Dermis microvascular lymphatic vessel endothelial cell (primary cell): ENCODE measurements at regions not wholly inside any gene's neighbourhood (a gene's known extent, or its start where the extent isn't known, plus 50 kb on each side); places are given as distances from the start of the nearest gene placed in this dataset.
"Not testable (repeated sequence)": the region's sequence is repeated elsewhere in the genome, so short reads cannot be mapped to it uniquely, and the experiment has no call there.

Experiments used
- DNase-seq, 2 donors: peaks; one replicate each; pipeline versions ENCODE4 v3.0.0 to v3.0.0-alpha.2; 2010; ENCODE audit warnings: low read depth in 2 of 2

DNA sequence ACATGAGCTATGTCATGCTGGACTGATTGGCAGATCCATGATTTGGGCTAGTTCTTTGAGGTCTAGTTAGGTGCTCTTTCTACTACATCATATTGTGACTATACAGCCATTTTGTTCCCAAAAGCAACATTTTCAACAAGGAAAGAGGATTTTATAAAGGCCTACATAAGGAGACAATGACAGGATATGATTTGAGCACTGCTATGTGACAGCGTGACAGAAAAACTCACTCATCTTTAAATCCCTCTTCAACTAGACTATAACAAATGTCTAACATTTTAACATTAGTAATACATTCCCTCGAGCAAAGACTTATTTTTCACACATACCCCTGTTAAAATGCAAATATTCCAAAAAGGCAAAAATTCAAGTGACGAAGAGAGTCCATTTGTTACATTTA lies 209.6 kb upstream of the CHST9 start:
- no peak for DNase-seq

DNA sequence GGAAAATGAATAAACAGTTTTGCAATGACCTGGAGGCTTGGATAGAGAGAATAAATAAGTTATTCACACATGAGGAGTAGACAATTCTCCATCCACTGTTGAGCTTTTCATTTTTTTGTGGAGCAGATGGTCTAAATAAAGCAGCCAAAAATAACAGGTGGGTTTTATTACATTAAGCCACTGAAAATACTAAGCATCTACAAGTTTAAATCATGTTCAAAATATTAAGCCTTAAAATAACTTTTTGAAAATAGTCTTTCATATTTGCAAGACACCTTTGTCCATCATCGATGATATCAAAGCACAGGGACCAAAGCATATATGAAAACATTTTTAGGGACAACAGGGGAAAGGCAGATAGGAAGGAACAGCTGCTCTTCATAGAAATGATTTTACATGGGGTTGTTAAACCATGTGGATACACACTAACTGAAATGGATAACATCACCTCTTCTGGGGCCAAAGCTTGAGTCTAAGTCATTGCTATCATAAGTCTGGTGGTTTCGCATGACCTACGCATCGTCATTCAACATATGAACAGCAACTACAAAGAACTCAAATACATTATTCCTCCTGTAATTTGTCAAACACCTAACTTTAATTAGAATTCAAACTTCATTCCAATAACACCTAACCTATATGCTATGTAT lies 197.6 kb upstream of the CHST9 start:
- no peak for DNase-seq

DNA sequence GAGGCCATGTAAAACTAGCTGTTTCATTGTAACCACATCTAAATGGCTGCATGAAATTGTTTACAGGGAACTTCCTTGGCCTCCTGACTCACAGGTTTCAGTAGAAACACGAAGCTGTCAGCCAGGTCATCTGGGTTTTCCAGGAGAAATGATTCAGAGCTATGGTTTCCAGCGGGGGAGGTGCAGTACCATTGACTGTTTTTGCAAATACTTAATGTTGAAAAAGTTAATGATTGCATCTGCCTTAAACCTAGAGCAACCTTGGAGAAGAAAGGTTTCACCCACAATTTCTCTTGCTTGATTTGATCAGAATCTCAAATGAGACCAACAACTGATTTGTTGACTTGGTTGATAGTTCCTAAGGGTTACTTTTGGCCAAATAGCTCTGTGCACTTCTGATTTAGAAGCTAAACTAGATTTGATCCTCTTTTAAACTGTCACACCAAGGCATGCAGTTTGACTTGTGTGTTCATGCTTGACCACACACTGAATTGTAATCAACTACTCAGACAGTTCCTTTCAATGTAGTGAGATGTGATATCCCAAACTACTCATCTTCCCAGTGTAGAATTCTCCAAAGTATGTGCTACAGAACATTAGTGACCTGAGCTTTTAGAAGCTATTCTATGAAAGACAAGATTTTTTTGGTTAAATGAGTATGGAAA lies 193.5 kb upstream of the CHST9 start:
- DNase-seq: peak in 1 of 2 donors; percentile 57

DNA sequence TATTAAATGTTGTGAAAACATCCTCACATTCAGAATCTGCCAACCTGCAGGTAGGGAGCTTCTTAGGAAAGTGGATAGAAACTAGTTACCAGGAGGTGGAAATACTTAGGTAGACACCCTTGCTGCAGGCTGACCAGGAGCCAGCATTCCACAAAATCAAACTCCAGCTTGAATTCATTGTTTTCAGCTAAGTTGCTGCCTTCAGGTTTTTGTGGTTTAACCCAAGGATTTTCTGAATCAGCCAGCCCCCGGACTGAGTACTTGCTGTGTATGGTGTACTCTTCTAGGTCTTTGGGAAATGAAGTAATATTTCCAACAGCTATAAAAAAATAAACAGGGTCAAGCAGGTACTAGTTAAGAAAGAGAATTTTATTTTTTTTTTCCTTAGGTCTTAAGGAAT lies 192.1 kb upstream of the CHST9 start:
- peak in 1 of 2 donors; percentile 2 for DNase-seq

DNA sequence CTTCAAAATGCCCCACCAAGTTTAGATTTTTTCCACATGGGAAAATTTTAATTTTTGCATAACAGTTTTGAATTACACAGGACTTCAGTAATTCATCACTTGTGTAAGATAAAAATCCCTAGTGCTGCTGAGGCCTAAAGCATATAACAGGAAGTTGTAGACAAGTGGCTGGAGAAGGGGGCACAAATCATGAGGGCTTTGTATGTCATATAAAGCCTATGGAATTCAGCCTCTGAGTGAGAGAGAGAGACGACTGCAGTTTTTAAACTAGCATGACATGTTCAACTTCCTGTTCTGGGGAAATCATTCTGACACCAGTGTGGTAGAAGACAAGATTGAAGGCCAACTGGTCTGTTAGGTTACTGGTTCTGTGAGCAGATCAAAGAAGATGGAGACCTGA lies 187.3 kb upstream of the CHST9 start:
- DNase-seq: no peak

DNA sequence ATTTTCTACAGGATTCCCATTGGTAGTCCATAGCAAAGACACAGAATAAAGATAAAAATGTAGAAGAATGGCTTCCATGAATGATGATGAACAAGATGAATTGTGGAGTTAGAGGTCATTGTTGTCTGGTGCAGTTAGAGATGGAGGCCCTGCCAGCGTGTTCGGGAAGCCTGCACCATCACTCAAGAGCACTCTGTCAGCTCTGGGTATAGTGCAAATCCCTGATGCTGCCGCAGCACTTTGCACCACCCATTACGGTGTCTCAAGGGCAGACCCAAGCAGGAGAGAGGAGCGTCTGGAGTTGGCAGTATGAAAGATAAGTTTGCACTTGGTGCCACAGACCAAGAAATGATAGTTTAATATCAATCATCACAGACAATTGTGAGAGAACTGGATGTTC lies 181.6 kb upstream of the CHST9 start:
- DNase-seq: no peak

DNA sequence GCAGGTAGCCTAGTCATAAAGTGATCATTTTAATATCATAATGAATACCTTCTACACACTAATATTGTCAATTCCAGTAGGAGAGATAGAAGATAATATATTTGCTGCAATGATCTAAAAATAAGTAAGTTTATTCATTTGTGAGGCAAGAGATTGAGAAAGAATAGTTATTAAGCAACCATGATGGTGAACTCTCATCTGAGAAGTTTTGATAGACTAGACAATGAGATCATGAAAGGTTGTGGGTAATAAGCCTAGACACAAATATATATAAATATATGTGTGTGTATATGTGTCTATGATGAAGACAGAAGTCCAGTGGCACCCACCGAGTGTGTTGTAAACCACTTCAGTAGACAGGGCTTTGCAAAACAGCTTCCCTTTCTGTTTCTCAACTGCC lies 181.0 kb upstream of the CHST9 start:
- DNase-seq: no peak

DNA sequence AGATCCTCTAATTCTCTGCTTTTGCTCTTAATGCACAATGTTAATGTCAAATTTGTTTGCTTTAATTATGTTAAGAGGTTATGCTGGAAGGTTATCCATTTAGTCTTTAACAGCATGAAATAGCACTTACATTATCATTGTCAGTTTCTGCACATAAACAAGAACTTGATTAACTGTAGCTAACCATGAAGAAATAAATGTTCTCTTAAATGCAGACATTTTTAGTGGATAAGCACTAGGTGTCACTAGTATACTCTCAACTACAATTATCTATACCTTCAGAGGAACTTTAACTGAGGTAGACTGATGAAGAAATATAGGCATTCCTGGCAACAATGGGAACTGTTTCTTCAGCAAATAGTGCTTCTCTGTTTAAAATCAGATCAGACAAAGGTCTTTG lies 178.8 kb upstream of the CHST9 start:
- peak in 1 of 2 donors; percentile 0 for DNase-seq

DNA sequence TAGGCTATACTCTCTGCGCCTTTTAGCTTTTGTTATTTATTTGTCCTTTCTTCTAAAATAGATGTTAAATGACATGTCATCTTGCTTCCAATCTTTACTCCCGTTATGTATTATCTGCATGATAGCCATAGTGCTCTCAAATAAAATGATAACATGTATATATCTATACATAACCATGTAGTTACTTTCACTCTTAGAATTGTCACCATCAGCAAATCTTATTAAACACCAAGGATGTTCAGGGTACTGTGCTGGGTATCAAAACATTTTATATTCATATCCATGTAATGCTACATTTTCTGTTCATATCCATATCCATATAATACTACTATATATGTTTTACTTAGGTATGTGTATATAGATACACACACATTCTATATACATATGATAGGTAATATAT lies 176.4 kb upstream of the CHST9 start:
- DNase-seq: no peak

DNA sequence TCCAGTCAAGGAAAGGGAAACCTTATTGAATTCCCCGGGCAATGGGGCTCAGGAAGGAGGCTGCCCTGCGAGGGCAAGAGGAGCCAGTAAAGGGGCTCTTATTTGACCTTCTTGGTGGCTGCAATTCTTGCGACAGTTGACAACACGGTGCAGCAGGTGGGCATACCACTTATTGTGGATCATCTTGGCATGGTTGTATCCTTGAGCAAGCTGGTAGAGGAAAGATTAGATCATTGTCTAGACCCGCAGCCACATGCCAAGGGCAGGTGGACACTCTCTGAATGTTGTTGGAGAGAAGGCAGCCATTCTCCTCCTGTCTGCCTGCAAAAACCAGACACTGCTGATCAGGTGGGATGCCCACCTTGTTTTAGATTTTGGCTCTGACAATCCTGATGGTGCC lies 170.2 kb upstream of the CHST9 start:
- DNase-seq: no peak

DNA sequence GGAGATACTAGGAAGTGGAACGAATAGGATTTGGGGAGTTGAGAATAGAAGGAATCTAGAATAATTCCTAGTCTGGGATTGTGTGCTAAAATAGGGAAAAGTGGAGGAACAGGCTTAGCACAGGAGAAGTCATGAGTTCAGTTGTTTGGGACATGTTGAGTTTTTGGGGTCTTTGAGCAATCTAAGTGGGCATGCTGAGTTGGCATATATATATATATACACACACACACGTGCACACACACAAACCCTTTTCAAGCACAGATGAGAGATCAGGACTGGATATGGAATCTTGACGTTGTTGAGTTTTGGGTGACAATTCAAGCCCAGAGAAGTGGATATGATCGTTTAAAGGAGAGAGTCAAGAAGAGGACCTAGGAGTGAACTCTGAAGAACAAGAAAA lies 168.2 kb upstream of the CHST9 start:
- DNase-seq: no peak

DNA sequence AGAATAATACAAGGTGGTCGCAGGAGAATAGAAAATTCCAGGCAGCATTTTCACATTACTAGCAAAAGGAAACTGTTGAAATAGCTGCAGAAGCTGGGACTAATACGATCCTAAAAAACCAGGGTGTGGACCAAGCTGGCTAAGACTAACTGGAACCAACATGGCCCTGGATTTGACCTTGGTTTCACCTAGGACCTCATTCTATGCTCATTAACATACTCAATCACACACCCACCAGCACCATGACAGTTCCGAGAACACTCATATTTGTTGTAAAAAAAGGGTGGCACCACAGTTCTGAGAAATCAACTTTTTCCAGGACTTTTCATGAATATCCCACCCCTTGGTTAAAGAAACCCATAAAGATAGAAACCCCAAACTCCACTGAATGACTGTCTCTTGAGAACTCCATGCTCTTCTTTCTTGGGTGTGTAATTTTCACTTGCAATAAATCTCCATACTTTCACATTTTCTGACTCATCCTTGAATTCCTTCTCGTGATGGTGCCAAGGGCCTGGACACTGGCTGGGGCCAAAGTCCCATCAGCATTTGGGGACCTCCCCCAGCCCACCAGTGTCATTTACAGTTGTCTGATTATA lies 164.3 kb upstream of the CHST9 start:
- no peak for DNase-seq

DNA sequence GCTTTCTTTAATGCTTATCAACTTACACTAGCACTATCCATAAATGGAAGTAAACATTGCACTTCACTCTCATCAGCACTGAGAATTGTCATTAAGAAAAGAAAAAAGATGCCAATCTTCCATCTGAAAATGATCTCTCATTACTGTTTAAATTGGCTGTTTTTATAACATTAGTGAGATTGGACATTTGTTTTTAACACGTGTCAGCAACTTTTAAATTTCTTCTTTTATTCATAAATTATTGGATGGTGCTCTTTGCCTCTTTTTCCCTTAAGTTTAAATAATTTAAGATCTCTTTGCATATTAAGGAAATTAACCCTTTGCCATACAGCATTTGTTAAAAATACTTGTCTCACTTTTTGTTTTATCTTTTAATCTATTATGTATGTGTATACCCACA lies 146.5 kb upstream of the CHST9 start:
- no peak for DNase-seq

DNA sequence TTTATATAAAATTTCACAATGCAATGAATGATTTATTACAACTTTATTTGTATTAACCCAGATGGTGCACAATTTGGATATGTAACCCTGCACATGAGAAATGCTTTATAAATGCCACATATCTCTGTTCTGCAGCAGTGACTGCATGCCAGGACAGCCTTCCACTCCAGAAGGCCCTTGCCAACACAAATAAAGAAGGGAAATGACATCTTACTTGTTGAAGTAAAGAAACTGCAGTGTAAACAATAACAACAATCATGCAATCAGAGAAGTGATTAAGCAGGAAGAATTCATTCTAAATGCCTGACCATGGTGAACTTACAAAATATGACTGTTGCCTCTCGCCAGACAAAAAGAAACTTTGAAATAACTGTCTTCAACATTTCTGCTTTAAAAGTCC lies 129.9 kb upstream of the CHST9 start:
- DNase-seq: peak in 1 of 2 donors; percentile 74

DNA sequence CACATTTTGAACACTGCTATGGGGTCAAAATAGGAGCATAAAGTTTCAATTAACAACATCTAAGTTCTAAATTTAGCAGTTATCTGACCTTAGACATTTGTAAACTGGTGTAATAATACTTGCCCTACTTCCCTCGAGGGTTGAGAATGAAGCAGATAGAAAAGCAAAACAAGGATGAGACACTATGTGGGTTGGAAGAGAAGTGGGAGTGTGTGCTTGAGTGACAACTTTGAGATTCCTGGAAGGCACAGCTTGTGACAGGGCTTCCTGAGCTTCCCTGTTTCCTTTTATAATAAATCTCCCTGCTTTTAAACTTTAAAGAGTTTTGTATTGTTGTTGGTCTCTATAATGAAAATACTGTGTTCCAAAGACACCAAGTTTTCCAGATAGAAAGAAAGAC lies 128.6 kb upstream of the CHST9 start:
- DNase-seq: no peak

DNA sequence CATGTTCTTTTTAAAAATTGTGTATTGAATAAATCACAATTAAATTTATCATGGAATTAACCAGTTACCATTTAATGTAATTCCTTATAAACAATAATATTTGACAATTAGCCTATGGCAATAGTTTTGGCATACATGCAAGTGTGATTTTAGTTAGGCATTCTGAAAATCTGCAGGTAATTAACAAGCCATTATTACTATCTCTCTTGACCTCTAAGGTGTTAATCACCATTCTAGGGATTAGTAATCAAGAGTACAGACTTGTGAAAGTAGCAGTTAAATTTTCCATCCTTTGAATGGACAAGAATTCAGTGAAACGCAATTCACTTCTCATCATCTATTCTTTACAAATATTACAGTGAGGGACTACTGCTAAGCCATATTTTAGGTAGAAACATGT lies 127.7 kb upstream of the CHST9 start:
- DNase-seq: no peak

DNA sequence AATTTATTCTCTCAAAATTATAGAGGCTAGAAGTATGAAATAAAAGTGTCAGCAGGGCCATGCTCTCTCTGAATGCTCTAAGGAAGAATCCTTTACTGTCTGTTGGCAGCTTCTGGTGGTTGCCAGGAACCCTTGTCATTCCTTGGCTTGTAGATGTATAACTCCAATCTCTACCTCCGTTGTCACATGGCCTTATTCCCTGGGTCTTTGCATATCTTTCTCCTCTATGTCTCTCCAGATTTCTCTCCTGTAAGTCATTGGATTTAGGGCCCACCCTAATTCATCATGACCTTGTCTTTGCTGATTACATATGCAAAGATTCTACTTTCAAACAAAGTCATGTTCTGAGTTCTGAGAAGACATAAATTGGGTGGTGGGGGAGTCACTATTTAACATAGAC lies 127.0 kb upstream of the CHST9 start:
- no peak for DNase-seq

DNA sequence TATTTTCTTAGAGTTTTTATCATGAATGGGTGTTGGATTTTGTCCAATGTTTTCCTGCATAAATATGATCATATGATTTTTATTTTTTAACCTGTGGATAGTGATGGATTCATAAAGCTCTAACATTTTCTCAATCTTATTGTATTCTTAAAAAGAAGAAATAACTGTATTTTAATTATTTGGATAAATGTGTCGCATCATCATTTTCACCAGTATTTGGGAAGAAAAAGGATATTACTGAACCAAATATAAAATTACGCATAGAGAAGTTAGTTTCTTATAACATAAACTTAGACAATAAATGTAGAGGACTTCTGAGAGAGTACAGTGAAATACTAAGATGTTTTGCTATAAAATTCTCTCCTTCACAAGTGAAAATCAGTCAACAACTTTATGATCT lies 126.0 kb upstream of the CHST9 start:
- DNase-seq: no peak

DNA sequence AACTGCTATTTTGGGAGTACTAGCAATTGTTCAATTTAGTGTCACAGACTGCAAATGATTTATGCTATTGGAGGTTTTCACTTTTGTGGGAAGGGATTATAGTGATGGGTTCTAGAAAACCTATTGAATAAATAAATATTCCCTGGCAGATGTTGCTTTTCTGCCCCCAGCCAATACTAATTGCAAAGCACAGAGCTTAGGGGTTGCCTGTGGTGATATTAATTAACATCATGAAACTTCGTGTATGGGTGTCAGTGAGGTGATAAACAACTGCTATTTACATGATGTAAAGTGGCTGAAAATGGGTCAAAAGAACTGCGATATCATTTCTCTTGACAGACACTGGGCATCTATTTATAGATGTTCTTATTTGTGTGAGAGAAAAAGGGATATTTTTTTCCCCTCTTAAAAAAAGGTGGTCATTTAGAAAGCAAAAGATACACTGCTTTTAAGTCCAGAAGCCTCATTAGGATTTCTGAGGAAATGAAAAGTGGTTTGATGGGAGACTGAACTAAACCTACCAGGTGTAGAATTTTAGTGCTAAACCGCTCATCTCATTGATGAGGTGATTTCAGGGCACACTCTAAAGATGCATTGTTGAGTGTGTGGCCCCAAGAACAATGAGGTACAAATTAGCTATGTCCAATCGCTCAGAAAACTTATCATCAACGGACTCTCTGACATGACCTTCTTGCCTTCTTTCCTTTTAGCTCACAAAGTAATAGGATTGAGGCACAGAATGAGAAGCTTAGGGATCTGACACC lies 116.7 kb upstream of the CHST9 start:
- DNase-seq: no peak

DNA sequence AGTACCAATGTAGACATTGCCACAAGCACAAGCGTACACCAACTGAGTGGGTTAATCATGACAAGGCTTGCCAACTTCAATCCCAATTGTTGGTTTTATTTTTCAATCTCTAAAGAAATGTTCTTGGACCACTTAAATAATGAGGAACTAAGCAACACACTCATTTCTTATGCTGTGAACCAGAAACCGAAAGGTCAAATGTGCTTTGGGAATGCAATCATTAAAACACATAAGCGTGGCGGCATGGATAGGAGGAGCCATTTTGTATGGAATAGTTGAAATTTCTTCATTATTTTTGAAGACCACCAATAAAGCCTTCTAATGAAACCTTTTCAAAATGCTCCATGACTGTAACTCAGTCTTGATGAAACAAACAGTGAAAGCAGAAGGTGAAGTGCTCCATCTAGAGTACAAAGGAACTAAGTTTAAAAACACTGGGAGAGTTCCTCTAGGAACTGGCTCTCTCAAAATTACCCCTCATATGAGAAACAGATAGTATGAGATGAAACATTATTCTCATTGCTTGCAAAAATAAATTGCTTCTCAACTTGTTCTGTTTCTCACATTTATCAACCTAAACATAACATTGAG lies 113.2 kb upstream of the CHST9 start:
- DNase-seq: peak in 1 of 2 donors; percentile 0

DNA sequence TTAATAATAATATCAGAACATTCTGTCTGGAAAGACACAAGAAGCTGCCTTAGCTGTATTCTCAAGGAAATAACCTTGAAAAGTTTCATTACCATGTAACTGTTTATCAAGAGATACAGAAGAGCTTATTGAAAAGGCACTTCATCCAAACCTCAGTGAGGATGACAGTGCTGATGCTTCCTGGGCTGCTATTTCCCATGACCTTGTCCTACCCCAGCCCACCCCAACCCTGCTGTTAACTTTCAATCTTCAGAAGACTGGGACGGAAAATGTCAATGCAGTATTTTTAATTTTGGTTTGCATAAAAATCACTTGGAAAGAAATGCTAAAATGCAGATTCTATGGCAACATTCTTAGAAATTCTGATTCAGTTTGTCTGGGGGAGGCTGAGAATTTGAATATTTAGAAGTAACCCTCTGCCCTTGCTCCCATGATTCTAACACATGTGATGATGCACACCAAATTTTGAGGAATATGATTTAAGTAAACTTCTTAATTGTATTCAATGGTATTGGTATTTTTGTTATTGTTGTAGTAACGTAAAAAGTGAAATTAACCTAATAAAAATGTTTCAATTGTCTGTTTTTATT lies 101.0 kb upstream of the CHST9 start:
- DNase-seq: not testable (repeated sequence)

DNA sequence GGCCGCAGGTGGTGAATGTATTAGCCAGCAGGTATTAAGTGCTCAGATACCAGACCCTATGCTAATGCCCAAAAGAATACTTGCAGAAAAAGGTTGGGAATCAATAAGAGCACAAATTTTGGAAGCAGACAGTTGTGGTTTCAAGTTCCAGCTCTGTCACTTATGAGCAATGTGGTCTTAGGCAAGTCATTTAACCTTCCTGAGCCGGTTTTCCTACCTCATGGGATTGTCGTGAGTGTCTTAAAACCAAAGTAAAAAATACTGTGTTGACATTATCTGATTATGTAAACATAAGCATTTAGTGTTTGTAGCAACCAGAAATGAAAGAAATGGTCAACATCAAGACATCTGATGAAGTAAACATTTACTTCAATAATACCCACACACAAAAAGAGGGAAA lies 93.0 kb upstream of the CHST9 start:
- no peak for DNase-seq
